IPS-15b (cell line): ENCODE measurements at regions not wholly inside any gene's neighbourhood (a gene's known extent, or its start where the extent isn't known, plus 50 kb on each side); places are given as distances from the start of the nearest gene placed in this dataset.
"Not testable (repeated sequence)": the region's sequence is repeated elsewhere in the genome, so short reads cannot be mapped to it uniquely, and the experiment has no call there.

ENCODE experiments used
- H3K27me3 ChIP-seq: one replicate; pipeline ENCODE4 v1.6.1; 2013; ENCODE audit warnings: low read length; ENCODE audit not compliant: control insufficient read depth, insufficient read depth
- H3K36me3 ChIP-seq: one replicate; pipeline ENCODE4 v1.6.1; 2013; ENCODE audit warnings: low read length; ENCODE audit not compliant: control insufficient read depth, insufficient read depth
- H3K4me1 ChIP-seq: one replicate; pipeline ENCODE4 v1.6.1; 2013; ENCODE audit warnings: mild to moderate bottlenecking, low read length; ENCODE audit not compliant: control insufficient read depth, insufficient read depth
- H3K4me3 ChIP-seq: one replicate; pipeline ENCODE4 v1.5.1; 2013; ENCODE audit warnings: low read depth, low read length
- H3K9ac ChIP-seq: one replicate; pipeline ENCODE4 v1.6.1; 2013; ENCODE audit warnings: low read depth, mild to moderate bottlenecking, low read length
- H3K9me3 ChIP-seq: one replicate; pipeline ENCODE4 v1.6.1; 2013; ENCODE audit warnings: mild to moderate bottlenecking, low read length; ENCODE audit not compliant: control insufficient read depth, insufficient read depth

DNA sequence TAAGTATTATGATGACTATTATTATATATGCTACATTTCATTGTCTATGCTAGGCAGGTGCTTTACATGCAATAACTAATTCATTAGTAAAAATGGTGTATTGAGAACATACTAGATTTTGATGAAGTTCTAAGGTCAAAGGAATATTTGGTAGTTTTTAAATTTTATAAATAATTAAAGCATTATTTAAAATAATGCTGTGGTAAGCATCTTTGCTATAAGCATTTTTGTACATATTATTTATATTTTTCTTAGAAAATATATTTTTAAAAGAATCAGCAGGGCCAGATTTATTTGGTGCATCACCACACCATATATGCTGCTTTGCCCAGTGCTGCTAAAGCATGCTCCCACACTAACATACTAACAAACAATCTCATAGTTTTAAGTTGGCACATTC, 517.9 kb downstream of the C6orf118 start:
- no peak overlapping the region for H3K9ac ChIP-seq

DNA sequence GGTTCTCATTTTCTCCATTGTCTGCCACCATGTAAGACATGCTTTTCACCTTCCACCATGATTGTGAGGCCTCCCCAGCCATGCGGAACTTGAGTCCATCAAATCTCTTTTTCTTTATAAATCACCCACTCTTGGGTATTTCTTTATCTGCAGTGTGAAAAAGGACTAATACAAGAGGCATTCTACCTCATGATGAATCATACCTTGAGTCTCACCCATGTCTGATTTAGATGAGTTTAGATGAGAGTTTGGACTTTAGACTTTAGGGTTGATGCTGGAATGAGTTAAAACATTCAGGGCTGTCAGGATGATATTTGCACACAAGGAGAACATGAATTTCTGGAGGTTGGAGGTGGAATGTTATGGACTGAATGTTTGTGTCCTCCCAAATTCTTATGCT, 545.6 kb downstream of the C6orf118 start:
- H3K9me3 ChIP-seq: no peaks in the 10 kb centered on the region
- no peaks in the 10 kb centered on the region for H3K27me3 ChIP-seq
- H3K36me3 ChIP-seq: no peaks in the 10 kb centered on the region
- no peak overlapping the region for H3K4me3 ChIP-seq
- H3K9ac ChIP-seq: no peak overlapping the region
- H3K4me1 ChIP-seq: no peaks in the 10 kb centered on the region

More for the DNA sequence above, 517.9 kb downstream of the C6orf118 start:
- H3K4me3 ChIP-seq: no peak overlapping the region
- no peaks in the 10 kb centered on the region for H3K27me3 ChIP-seq
- no peaks in the 10 kb centered on the region for H3K9me3 ChIP-seq
- no peaks in the 10 kb centered on the region for H3K36me3 ChIP-seq
- no peaks in the 10 kb centered on the region for H3K4me1 ChIP-seq

DNA sequence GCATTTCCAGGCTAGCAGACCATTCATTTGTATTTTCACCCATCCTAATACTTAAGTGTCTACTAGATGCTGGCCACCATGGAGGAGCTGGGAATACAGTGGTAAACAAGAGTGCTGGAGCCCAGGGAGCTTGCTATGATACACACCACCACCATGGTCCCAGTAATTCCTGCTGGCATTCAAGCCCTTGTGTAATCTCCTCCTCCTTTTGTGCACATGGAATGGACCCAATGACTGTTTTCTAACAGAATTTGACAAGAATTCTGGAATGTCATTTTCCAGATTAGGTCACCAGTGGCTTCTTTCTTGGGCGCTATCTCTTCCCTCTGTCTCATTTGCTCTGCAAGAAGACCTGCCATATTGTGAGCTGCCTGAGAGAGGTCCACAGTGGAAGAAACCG, 552.0 kb downstream of the C6orf118 start:
- H3K36me3 ChIP-seq: no peaks in the 10 kb centered on the region
- H3K9me3 ChIP-seq: no peaks in the 10 kb centered on the region
- no peak overlapping the region for H3K9ac ChIP-seq
- no peak overlapping the region for H3K4me3 ChIP-seq
- no peaks in the 10 kb centered on the region for H3K27me3 ChIP-seq
- no peaks in the 10 kb centered on the region for H3K4me1 ChIP-seq

DNA sequence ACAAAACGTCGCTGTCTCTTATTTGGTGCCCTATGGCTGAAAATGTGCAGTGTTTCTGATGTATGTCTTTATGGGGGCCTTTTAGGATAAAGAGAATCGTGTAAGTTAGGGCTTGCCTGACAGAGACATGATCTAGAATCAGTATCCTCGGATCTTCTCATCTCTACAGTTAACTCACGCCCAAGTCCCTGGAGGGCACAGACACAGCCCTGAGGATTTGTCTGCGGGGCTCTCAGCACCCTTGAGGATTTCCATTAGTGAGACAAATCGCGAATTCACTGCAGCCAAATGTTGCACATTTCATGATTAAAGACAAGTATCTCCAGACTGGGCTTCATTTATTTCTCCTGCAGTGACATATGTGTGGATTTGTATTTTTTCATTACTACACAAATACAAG, 552.7 kb downstream of the C6orf118 start:
- no peaks in the 10 kb centered on the region for H3K36me3 ChIP-seq
- H3K9ac ChIP-seq: no peak overlapping the region
- H3K4me3 ChIP-seq: no peak overlapping the region
- H3K4me1 ChIP-seq: no peaks in the 10 kb centered on the region
- H3K27me3 ChIP-seq: no peaks in the 10 kb centered on the region
- H3K9me3 ChIP-seq: no peaks in the 10 kb centered on the region

DNA sequence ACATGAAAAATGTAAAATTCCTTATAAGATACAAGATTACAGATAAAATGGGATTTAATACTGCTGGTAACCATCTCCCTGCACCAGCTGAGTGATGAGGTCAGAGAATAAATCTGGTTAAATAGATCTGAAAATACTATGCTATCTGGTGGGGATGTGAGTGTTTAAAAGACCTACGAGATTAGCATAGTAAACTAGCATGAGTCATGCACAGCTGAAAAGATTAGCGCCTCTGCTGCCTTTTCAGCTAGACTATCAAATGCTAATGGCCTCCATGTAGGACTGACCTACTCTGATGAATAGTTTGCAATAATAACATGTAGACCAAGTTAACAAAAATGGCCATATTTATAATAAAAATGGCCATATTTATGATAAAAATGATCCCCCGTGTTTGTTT, 553.3 kb downstream of the C6orf118 start:
- H3K4me1 ChIP-seq: no peaks in the 10 kb centered on the region
- no peaks in the 10 kb centered on the region for H3K36me3 ChIP-seq
- H3K4me3 ChIP-seq: no peak overlapping the region
- no peaks in the 10 kb centered on the region for H3K9me3 ChIP-seq
- no peak overlapping the region for H3K9ac ChIP-seq
- no peaks in the 10 kb centered on the region for H3K27me3 ChIP-seq

DNA sequence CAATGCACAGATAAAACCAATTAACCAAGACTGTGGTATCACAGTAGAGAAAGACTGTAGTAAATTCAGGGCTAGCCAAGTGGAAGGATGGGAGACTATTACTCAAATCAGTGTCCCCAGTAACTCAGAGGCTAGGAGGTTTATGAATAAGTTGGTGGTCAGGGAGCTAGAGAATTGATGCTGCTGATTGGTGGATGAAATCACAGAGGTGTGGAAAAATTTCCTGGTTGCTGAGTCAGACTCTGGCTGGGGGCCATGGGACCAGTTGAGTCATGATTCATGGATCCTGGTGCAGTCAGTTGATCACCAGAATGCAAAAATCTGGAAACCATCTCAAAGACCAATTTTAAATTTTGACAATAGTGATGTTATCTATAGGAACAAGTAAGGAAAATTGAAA, 555.9 kb downstream of the C6orf118 start:
- Histone ChIP-seq H3K9me3 (no peaks in the 10 kb centered on the region), H3K36me3 (no peaks in the 10 kb centered on the region), H3K4me1 (no peaks in the 10 kb centered on the region), H3K9ac (no peak overlapping the region), H3K27me3 (no peaks in the 10 kb centered on the region), H3K4me3 (no peak overlapping the region)

DNA sequence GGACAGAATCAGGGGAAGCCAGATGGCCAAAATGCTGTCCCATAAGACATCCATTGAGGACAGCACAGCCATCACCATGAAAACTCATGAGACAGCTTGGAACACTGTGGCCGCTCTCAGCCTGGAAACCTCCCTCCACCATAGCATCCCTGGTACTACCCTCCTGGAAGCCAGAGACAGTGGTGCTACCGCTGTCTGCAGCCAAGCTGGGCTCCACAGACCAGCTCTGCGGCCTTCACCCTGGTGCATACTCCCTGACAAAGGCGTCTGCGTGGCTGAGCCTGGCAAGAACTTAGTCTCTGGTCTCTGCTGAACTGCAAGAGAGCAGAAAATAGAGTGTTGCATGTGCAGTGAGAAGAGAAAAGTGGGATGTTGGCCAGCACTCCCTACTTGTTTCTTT, 558.0 kb downstream of the C6orf118 start:
- H3K4me3 ChIP-seq: no peak overlapping the region
- H3K9ac ChIP-seq: no peak overlapping the region
- no peaks in the 10 kb centered on the region for H3K9me3 ChIP-seq
- H3K27me3 ChIP-seq: no peaks in the 10 kb centered on the region
- H3K36me3 ChIP-seq: no peaks in the 10 kb centered on the region
- H3K4me1 ChIP-seq: no peaks in the 10 kb centered on the region

DNA sequence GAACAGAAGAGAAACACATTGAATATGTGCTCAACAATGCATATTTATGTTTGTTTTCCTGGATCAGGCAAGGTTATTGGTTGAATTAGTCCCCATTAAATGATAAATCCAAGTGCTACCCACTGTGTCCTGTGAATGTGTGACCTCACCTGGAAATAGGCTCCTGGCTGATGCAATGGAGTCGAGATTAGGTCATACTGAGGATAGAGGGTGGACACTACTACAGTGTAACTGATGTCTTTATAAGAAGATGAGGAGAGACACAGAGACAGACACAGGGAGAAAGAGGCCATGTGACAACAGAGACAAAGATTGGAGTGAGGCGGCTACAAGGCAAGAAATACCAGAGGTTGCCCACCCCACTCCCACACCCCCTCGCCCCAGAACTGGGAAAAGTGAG, 559.3 kb downstream of the C6orf118 start:
- Histone ChIP-seq H3K4me3 (no peak overlapping the region), H3K9me3 (no peaks in the 10 kb centered on the region), H3K27me3 (no peaks in the 10 kb centered on the region), H3K9ac (no peak overlapping the region), H3K36me3 (no peaks in the 10 kb centered on the region), H3K4me1 (no peaks in the 10 kb centered on the region)

DNA sequence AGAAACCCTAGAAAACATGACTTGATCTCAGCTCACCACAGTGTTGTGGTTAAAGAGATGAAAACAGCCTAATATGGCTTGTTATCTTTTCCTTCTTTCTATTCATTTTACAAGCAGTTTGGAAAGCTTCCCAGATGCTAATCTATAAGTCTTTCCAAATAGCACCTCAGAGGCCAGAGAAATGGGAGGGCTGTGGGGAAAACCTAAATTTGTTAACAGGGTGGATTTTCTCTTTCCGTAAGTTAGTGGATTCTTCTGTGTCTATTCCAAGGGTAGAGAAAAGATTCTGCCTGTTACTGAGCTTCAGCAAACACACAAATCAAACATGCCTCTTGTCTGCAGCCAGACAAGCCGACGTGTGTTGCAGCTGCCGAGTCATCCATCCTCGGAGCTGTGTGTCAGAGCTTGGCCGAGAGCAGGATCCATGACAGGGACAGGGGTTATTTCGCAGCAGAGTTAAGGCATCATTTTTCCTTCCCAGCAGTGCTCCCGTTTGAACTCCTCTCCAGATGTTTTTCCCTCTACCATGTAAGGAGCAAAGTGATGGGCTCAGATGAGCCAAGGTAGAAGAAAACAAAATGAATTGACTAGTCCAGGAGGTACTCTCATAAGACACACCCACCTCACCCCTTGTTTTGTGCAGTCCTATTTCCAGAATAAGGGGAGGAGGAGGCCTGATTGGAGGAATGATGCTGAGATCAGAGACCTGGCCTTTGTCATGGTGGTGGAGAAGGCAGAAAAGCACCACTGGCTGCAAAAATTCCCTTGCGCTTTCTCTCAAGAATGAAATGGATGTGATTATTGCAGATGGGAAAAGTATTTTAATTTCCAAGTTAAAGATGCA, 560.0 kb downstream of the C6orf118 start:
- no peaks in the 10 kb centered on the region for H3K4me1 ChIP-seq
- H3K36me3 ChIP-seq: no peaks in the 10 kb centered on the region
- H3K9ac ChIP-seq: no peak overlapping the region
- H3K9me3 ChIP-seq: no peaks in the 10 kb centered on the region
- H3K4me3 ChIP-seq: no peak overlapping the region
- H3K27me3 ChIP-seq: no peaks in the 10 kb centered on the region

DNA sequence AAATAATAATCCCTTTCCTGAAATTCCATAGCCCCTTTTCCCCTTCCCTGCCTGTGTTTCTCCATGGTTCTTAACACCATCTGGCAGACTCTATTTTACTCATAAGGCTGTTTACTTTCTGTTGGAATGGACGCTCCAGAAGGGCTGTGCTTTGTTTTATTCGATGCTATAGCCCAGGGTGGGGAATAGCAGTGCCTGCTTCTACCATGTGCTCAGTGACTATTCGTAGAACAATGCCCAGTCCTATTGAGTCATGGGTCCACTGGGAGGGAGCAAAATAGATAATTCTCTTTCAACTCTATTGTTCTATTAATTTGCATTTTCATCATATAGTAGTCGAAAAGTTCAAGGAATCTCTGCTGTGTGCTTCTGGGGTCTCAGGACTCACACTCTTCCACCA, 565.1 kb downstream of the C6orf118 start:
- no peaks in the 10 kb centered on the region for H3K9me3 ChIP-seq
- no peak overlapping the region for H3K9ac ChIP-seq
- no peak overlapping the region for H3K4me3 ChIP-seq
- H3K36me3 ChIP-seq: no peaks in the 10 kb centered on the region
- no peaks in the 10 kb centered on the region for H3K27me3 ChIP-seq
- no peaks in the 10 kb centered on the region for H3K4me1 ChIP-seq

DNA sequence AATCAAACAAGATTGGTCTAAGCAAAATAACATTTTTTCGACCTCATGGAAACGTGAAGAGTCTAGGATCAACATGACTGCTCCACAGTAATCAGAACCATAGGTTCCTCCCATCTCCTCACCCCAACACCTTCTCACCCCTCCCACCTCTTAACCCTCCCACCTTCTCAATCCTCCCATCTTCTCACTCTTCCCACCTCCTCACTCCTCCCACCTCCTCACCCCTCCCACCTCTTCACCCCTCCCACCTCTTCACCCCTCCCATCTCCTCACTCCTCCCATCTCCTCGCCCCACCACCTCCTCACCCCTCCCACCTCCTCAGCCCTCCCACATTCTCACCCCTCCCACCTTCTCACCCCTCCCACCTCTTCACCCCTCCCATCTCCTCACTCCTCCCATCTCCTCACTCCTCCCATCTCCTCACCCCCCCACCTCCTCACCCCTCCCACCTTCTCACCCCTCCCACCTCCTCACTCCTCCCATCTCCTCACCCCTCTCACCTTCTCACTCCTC, 567.4 kb downstream of the C6orf118 start:
- H3K9ac ChIP-seq: no peak overlapping the region
- no peaks in the 10 kb centered on the region for H3K4me1 ChIP-seq
- H3K36me3 ChIP-seq: no peaks in the 10 kb centered on the region
- no peaks in the 10 kb centered on the region for H3K9me3 ChIP-seq
- no peaks in the 10 kb centered on the region for H3K27me3 ChIP-seq
- H3K4me3 ChIP-seq: no peak overlapping the region

DNA sequence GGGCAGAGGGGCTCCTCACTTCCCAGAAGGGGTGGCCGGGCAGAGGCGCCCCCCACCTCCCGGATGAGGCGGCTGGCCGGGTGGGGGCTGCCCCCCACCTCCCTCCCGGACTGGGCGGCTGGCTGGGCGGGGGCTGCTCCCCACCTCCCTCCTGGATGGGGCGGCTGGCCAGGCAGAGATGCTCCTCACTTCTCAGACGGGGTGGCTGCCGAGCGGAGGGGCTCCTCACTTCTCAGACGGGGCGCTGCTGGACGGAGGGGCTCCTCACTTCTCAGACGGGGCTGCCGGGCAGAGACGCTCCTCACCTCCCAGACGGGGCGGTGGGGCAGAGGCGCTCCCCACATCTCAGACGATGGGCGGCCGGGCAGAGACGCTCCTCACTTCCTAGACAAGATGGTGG, 573.3 kb downstream of the C6orf118 start:
- not testable (repeated sequence) for H3K27me3 ChIP-seq, H3K36me3 ChIP-seq, H3K9me3 ChIP-seq, H3K4me3 ChIP-seq, H3K4me1 ChIP-seq, H3K9ac ChIP-seq
